ENCODE measurements at regions not wholly inside any gene's neighbourhood (a gene's known extent, or its start where the extent isn't known, plus 50 kb on each side); places are given as distances from the start of the nearest gene placed in this dataset.
"Not testable (repeated sequence)": the region's sequence is repeated elsewhere in the genome, so short reads cannot be mapped to it uniquely, and the experiment has no call there.

- not testable (repeated sequence) for DNase-seq (ENCODE audit: low spot score)
These were observed 5507.7 kb upstream of the TPTE start for GRCh38 chr21:5013455-5014304.

GRCh38 chr21:5015187-5015586, 5506.2 kb upstream of the TPTE start:
- DNase-seq (ENCODE audit: low spot score) = not testable (repeated sequence)

DNA sequence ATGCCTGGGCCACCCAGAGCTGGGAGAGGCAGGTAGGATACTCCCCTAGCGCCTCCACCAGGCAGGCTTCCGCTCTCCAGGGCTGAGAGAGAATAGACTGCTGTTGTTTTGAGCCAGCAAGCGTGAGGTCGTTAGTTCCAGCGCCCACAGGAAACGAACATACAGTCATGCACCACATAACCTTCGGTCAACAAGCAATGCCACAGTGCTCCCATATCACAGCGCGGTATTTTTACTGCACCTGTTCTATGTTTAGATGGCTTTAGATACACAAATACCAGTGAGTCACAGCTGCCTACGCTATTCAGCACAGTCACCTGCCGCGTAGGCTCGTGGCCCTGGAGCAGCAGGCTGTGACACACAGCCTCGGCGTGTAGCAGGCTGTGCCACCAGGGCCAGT, 5502.3 kb upstream of the TPTE start:
- not testable (repeated sequence) for DNase-seq (ENCODE audit: low spot score)

GRCh38 chr21:5021815-5022214, 5499.6 kb upstream of the TPTE start:
- DNase-seq (ENCODE audit: low spot score) = not testable (repeated sequence)

- not testable (repeated sequence) for DNase-seq (ENCODE audit: low spot score)
These were observed 5499.1 kb upstream of the TPTE start for GRCh38 chr21:5022254-5022653.

DNA sequence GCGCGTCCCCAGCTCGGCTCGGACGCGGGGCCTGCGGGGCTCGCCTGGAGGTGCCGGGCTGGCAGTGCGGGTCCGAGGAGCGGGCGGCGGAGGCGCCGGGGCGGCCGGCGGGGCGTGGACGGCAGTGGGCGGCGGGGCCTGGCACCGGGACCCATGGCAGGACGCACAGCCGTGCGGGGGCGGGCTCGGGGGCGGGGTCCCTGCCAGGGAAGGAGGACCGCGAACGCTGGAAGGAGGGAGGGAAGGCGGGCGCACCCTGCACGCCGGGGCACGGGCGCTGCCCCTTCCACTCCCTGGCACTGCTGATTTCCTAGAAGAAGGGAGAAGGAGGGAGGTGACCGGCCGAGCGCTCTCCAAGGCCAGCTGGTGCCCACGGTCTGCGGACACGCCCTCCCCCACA, 5498.6 kb upstream of the TPTE start:
- not testable (repeated sequence) for DNase-seq (ENCODE audit: low spot score)

DNA sequence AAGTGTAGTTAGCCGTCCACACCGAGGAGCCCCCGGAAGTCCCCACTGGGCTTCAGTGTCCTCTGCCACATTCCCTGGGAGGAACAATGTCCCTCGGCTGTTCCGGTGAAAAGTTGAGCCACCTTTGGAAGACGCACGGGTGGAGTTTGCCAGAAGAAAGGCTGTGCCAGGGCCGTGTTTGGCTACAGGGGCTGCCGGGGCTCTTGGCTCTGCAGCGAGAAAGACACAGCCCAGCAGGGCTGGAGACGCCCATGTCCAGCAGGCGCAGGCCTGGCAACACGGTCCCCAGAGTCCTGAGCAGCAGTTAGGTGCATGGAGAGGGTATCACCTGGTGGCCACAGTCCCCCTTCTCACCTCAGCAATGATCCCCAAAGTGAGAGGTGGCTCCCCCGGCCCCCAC, 5486.2 kb upstream of the TPTE start:
- DNase-seq (ENCODE audit: low spot score) = not testable (repeated sequence)

- not testable (repeated sequence) for DNase-seq (ENCODE audit: low spot score)
These were observed 5485.8 kb upstream of the TPTE start for GRCh38 chr21:5035587-5035986.

DNA sequence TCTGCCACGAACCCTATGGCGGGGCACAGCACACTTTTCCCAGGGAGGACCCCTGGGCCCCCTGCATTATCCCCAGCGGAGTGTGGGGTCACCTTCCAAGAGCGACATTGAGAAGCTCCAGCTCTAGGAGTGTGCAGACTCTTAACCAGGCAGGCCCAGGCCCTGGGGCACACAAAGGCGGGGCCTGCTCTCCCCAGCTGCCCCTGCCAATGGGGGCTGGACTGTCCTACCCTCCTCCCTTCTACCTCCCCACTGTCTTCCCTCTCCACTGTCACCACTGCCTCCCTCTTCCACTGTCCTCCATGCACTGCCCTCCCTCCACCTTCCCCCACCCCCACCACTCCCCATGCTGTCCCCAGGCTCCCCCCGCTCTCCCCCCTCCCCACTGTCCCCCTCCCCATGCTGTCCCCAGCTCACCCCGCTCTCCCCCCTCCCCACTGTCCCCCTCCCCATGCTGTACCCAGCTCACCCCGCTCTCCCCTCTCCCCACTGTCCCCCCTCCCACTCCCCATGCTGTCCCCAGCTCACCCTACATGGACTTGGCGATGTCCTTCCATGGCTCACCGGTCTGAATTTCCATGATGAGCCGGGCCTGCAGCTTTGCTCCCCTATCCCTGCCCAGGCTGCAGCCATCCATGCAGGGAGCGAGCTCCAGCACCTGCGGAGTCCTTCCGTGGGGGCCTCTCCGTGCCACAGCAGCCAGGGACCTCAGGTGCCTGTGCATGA, 5483.6 kb upstream of the TPTE start:
- not testable (repeated sequence) for DNase-seq (ENCODE audit: low spot score)

- not testable (repeated sequence) for DNase-seq (ENCODE audit: low spot score)
These were observed 5481.5 kb upstream of the TPTE start for GRCh38 chr21:5039926-5040325.

DNA sequence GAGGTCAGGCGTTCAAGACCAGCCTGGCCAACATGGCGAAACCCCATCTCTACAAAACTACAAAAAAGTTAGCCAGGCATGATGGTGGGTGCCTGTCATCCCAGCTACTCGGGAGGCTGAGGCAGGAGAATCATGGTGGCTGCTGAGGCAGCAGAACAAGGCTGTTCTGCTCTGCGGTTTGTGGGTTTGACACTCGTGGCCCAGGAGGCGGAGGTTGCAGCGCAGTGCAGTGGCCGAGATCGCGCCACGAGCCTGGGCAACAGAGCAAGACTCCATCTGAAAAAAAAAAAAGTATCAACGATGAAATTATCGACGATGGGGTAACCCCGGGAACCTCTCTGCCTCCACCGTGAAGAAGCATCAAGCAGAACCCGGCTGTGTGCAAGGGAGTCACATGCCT, 5478.8 kb upstream of the TPTE start:
- not testable (repeated sequence) for DNase-seq (ENCODE audit: low spot score)

GRCh38 chr21:5044812-5045211, 5476.6 kb upstream of the TPTE start:
- DNase-seq (ENCODE audit: low spot score) = not testable (repeated sequence)

GRCh38 chr21:5051303-5052018, 5469.9 kb upstream of the TPTE start:
- DNase-seq (ENCODE audit: low spot score) = not testable (repeated sequence)

DNA sequence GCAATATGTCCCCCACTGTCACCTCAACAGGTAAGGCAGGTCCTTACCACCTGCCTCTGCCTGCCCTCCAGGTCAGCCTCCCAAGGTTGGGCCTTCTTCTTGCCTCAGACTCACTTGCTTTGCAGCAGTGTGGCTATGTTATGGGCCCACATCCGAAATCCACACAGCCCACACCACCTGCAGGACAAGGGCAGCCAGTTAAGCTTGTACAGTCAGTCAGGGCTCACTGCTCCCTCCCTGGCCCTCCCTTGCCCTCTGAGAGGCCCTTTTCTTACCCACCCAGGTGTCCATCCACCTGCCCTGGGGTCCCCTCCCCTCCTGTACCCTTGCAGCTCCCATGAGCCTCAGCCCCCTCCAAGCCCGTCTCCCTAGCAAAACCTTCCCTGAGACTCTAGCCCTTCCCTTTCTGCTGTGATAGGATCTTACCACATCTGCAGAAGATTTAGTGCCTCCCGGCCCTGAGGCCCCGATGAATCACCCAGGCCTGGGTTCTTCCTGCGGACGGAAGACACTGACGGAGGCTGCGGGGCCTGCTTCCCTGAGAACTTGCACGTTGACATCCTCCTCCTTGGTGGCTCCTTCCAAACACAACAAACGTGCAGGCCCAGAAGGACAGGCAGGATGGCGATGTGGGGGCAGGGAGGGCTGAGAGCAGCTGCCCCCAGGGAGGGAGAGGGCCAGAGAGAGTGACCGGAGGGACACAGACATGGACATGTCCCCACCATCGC, 5466.2 kb upstream of the TPTE start:
- DNase-seq (ENCODE audit: low spot score) = not testable (repeated sequence)

DNA sequence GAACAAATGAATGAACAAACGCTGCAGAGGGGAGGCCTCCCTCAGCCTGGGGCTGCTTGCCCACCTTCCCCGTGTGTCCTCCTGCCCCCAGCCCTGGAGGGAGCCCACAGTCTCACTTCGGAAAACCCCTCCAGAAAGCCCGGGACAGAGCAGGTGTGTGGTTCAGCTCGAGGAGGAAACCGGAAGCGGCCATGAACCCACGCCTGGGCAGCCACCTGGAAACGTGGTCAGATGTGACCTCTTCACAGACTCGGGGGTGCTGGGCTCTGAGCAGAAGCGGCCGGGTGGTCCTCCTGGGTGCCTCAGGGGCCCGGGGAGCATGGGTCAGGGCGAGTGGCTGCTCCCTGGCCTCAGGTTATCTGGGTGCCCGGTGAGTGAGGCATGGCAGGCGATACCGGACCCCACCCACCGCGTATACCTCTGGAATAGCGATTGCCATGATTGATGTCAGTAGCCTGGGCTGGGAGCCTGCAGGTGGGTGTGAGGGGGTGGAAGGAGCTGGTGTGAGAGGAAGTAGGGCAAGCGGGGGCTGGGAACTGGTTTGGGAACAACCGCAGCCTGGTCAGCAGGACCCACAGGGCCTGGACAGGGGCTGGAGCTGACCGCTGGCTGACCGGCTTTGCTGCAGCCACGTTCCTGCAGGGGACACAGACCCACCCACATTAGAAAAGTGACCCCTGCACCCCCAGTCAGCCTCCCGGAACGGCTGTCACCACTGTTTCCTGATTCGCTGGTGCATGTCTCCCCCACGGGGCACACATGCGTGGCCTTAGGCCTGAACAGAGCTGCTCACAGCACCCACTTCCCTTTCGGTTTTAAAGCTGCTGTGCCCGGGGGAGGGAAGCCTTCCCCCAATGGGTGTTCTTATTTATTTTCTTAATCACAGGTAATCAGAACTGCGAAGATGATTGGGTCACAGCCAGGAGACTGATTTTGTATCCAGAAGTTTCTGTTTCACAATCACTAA, 5465.1 kb upstream of the TPTE start:
- DNase-seq (ENCODE audit: low spot score) = not testable (repeated sequence)

- not testable (repeated sequence) for DNase-seq (ENCODE audit: low spot score)
These were observed 5464.3 kb upstream of the TPTE start for GRCh38 chr21:5057077-5057476.

GRCh38 chr21:5060364-5061083, 5460.9 kb upstream of the TPTE start:
- DNase-seq (ENCODE audit: low spot score) = not testable (repeated sequence)

- DNase-seq (ENCODE audit: low spot score) = not testable (repeated sequence)
These were observed 5456.7 kb upstream of the TPTE start for GRCh38 chr21:5064581-5065142.

Measured in kidney tubule cell (primary cell).